Activated CD8-positive, alpha-beta T cell treated with anti-CD3 and anti-CD28 coated beads for 36 hours (primary cell): ENCODE measurements at regions not wholly inside any gene's neighbourhood (a gene's known extent, or its start where the extent isn't known, plus 50 kb on each side); places are given as distances from the start of the nearest gene placed in this dataset.
"Not testable (repeated sequence)": the region's sequence is repeated elsewhere in the genome, so short reads cannot be mapped to it uniquely, and the experiment has no call there.

Experiments used
- ATAC-seq: fragments of 200-7000 bp; cut with Tn5 transposase; one replicate; pipeline ENCODE4 v1.10.0; 2021; ENCODE audit warnings: mild to moderate bottlenecking, moderate library complexity
- CTCF ChIA-PET: fragments of 350-600 bp; sonication (Branson Sonifier 250); formaldehyde crosslinking; loops from one replicate; lab custom pipeline; 2021; ENCODE audit warnings: antibody characterized with exemption; lab: Charles Lee
- POLR2A ChIA-PET: fragments of 350-600 bp; sonication (Branson Sonifier 250); formaldehyde crosslinking; loops from one replicate; lab custom pipeline; 2021; ENCODE audit warnings: antibody characterized with exemption; lab: Charles Lee
- DNase-seq: peaks from one replicate; pipeline ENCODE4 v3.0.0-alpha.2; 2020
- H3K27ac Mint-ChIP-seq: one replicate; pipeline ENCODE4 v1.8.0; 2021; ENCODE audit warnings: mild to moderate bottlenecking, mixed read lengths
- H3K27me3 Mint-ChIP-seq: one replicate; pipeline ENCODE4 v1.8.0; 2021; ENCODE audit warnings: mixed read lengths
- H3K36me3 Mint-ChIP-seq: one replicate; pipeline ENCODE4 v1.8.0; 2021; ENCODE audit warnings: low read depth, mixed read lengths
- H3K4me1 Mint-ChIP-seq: one replicate; pipeline ENCODE4 v1.8.0; 2021; ENCODE audit warnings: low read depth, mixed read lengths
- H3K4me3 Mint-ChIP-seq: one replicate; pipeline ENCODE4 v1.8.0; 2021; ENCODE audit warnings: mild to moderate bottlenecking, moderate library complexity, mixed read lengths
- H3K9me3 Mint-ChIP-seq: one replicate; pipeline ENCODE4 v1.8.0; 2021; ENCODE audit warnings: mixed read lengths
- intact Hi-C: fragments of 100-400 bp; cut with micrococcal nuclease; formaldehyde crosslinking; loops from one replicate; pipeline ENCODE4 v1.10.0; 2022
- TF ChIP-seq, protein P1 (sequence below): fragments of 200-600 bp; IDR thresholded peaks from one replicate; pipeline ENCODE4 v1.8.0; 2022; ENCODE audit warnings: antibody characterized with exemption, mild to moderate bottlenecking

DNA sequence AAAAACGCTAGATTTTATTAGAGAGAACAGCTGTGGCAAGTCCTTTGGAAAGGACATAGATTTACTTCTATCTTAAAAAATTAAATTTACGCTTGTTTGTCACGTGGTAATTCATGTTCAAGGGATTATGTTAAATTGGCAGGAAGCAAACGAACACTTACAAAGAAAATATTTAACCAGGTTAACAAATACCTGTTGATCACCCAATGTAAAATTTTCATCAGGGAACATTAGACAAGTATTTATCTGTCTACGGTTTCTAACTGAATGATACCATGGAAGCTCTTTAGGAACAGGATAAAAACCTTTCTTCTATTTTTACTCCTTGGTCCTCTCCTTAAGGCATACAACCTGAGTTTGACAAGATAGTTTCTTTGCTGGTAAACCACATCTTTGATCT, 122.2 kb downstream of the NOC3L start:
- Mint-ChIP-seq H3K27me3 (peaks cover 9% of the 10 kb centered on the region), H3K36me3 (no peaks in the 10 kb centered on the region), H3K9me3 (no peaks in the 10 kb centered on the region), H3K4me3 (no peak overlapping the region), H3K4me1 (no peaks in the 10 kb centered on the region), H3K27ac (no peak overlapping the region)
- TF ChIP-seq, protein P1, sequence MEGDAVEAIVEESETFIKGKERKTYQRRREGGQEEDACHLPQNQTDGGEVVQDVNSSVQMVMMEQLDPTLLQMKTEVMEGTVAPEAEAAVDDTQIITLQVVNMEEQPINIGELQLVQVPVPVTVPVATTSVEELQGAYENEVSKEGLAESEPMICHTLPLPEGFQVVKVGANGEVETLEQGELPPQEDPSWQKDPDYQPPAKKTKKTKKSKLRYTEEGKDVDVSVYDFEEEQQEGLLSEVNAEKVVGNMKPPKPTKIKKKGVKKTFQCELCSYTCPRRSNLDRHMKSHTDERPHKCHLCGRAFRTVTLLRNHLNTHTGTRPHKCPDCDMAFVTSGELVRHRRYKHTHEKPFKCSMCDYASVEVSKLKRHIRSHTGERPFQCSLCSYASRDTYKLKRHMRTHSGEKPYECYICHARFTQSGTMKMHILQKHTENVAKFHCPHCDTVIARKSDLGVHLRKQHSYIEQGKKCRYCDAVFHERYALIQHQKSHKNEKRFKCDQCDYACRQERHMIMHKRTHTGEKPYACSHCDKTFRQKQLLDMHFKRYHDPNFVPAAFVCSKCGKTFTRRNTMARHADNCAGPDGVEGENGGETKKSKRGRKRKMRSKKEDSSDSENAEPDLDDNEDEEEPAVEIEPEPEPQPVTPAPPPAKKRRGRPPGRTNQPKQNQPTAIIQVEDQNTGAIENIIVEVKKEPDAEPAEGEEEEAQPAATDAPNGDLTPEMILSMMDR, result no peak
- intact Hi-C loops, result no loop called here
- no peak for ATAC-seq
- POLR2A ChIA-PET, result no interaction called here
- CTCF ChIA-PET, result no interaction called here
- DNase-seq, result no peak

DNA sequence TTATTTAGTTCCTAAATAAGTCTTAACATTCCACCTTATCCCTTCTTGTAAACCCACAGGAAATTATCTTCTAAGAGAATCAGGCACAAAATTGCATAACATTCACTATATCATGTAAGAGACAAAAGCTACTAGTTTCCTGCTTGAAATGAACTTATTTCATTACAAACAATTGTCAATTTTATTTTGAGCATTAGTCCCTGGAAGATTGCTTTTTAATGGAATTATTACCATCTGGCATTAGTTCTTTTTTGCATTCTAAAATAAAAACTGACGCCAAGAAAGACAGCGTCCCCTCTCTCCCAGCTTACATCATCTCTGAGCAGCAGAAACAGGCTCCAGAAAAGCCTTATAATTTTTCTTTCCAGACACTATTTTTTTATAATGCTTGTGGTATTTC, 121.8 kb downstream of the NOC3L start:
- Mint-ChIP-seq H3K36me3 (no peaks in the 10 kb centered on the region), H3K27me3 (peaks cover 9% of the 10 kb centered on the region), H3K4me3 (no peak overlapping the region), H3K27ac (no peak overlapping the region), H3K4me1 (no peaks in the 10 kb centered on the region), H3K9me3 (no peaks in the 10 kb centered on the region)
- TF ChIP-seq, protein P1, result no peak
- POLR2A ChIA-PET, result no interaction called here
- CTCF ChIA-PET, result no interaction called here
- DNase-seq, result no peak
- no peak for ATAC-seq
- intact Hi-C loops, result no loop called here

DNA sequence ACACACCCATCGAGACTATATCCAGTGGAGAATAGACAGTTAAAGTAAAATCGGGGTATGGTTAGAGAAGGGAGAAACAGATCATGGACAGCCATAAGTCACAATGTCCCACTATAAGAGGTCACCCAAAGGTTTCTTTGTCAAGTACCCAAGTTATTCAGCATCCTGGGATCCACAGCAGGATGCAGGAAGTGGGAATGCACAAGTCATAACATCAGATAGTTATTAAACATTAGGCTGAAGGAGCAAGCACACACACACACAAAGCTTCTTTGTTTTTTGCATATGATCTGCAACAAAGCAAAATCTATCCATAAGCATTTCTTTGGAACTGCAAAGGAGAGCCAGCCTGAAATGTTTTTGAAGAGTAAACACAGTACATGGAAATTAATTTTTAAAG, 111.6 kb downstream of the NOC3L start:
- H3K27me3 Mint-ChIP-seq, result peaks cover 12% of the 10 kb centered on the region
- no peak overlapping the region for H3K4me3 Mint-ChIP-seq
- DNase-seq (no peak), ATAC-seq (no peak)
- intact Hi-C loops, result no loop called here
- H3K27ac Mint-ChIP-seq, result no peak overlapping the region
- no peaks in the 10 kb centered on the region for H3K36me3 Mint-ChIP-seq
- ChIA-PET CTCF (no interaction called here), POLR2A (no interaction called here)
- H3K4me1 Mint-ChIP-seq, result no peaks in the 10 kb centered on the region
- TF ChIP-seq, protein P1, result no peak
- H3K9me3 Mint-ChIP-seq, result no peaks in the 10 kb centered on the region

DNA sequence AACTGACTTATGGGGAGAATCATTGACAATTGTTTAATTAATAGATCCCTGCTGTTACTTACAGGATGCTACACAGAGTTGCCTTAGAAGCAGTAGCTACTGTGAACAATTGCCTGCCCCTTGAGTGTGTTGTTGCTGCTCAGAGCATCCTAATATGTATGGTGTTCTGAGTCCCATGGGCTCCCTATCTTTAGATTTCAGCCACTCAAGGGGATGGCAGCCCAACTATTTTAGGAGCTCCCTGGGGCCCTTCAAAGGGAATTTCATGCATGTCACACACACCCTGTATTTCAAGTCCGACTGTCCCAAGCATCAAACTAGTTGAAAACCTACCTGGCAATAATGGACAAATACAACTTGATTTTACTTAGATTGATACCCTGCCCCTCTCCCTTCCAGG, 111.2 kb downstream of the NOC3L start:
- DNase-seq (no peak), ATAC-seq (no peak)
- intact Hi-C loops, result no loop called here
- CTCF ChIA-PET, result no interaction called here
- TF ChIP-seq, protein P1, result no peak
- no peak overlapping the region for H3K27ac Mint-ChIP-seq
- POLR2A ChIA-PET, result no interaction called here
- no peaks in the 10 kb centered on the region for H3K9me3 Mint-ChIP-seq
- no peaks in the 10 kb centered on the region for H3K36me3 Mint-ChIP-seq
- H3K4me3 Mint-ChIP-seq, result no peak overlapping the region
- peaks cover 12% of the 10 kb centered on the region for H3K27me3 Mint-ChIP-seq
- no peaks in the 10 kb centered on the region for H3K4me1 Mint-ChIP-seq

DNA sequence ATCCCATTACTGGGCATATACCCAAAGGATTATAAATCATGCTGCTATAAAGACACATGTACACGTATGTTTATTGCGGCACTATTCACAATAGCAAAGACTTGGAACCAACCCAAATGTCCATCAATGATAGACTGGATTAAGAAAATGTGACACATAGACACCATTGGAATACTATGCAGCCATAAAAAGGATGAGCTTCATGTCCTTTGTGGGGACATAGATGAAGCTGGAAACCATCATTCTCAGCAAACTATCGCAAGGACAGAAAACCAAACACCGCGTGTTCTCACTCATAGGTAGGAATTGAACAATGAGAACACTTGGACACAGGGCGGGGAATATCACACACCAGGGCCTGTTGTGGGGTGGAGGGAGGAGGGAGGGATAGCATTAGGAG, 105.3 kb downstream of the NOC3L start:
- ATAC-seq, H3K36me3 Mint-ChIP-seq, CTCF ChIA-PET, H3K4me1 Mint-ChIP-seq, H3K9me3 Mint-ChIP-seq, H3K27me3 Mint-ChIP-seq, DNase-seq, intact Hi-C loops, H3K27ac Mint-ChIP-seq, H3K4me3 Mint-ChIP-seq, POLR2A ChIA-PET: not testable (repeated sequence)

DNA sequence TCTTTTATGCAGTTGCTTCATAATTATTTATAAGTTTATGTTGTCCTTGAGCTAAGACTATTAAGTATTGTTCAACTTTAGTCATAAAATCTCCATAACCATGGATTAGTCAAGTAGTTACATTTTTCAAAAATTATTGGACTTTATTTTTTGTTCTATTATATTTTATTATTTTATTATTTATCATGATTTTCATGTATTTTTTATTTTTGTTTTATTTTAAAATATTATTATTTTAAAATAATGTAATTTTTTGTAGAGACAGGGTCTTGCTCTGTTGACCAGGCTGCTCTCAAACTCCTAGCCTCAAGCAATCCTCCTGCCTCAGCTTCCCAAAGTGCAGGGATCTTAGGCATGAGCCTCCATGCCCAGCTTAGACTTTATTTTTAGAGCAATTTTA, 102.3 kb downstream of the NOC3L start:
- no peak for ATAC-seq
- Mint-ChIP-seq H3K36me3 (no peaks in the 10 kb centered on the region), H3K4me3 (no peak overlapping the region), H3K4me1 (no peaks in the 10 kb centered on the region), H3K27ac (no peak overlapping the region), H3K27me3 (peaks cover 11% of the 10 kb centered on the region), H3K9me3 (no peaks in the 10 kb centered on the region)
- no peak for DNase-seq
- ChIA-PET CTCF (no interaction called here), POLR2A (no interaction called here)
- TF ChIP-seq, protein P1, result no peak
- intact Hi-C loops, result no loop called here
